ENCODE measurements at regions not wholly inside any gene's neighbourhood (a gene's known extent, or its start where the extent isn't known, plus 50 kb on each side); places are given as distances from the start of the nearest gene placed in this dataset.

- no peak for TF ChIP-seq CTCF (IDR thresholded peaks at IDR 0.05)
- TF ChIP-seq POLR2A (IDR thresholded peaks at IDR 0.05; ENCODE audit: low read length), result no peak
- no peak for TF ChIP-seq CHD2 (IDR thresholded peaks at IDR 0.05; ENCODE audit: low read length, partially characterized antibody)
- TF ChIP-seq RCOR1 (IDR thresholded peaks at IDR 0.05; ENCODE audit: low read depth, low read length), result no peak
- no peak for TF ChIP-seq POLR2AphosphoS2 (conservative IDR thresholded peaks at IDR 0.05; ENCODE audit: low read length)
Observed at GRCh38 chr6:80445751-80446150, 339.3 kb downstream of the BCKDHB start.
